NOMO-1 (cell line): ENCODE measurements at regions not wholly inside any gene's neighbourhood (a gene's known extent, or its start where the extent isn't known, plus 50 kb on each side); places are given as distances from the start of the nearest gene placed in this dataset.
A peak's percentile ranks its signal among the peaks of the same experiment; 100 is the strongest.

Source experiments
- DNase-seq, 2 experiments: peaks; one replicate each; lab custom pipeline; 2025; ENCODE audit not compliant: unreplicated experiment in 2 of 2; lab: John Stamatoyannopoulos, UW

- DNase-seq: no peak
Measured at GRCh38 chr18:27704736-27705361, 472.1 kb downstream of the CDH2 start.

- DNase-seq: no peak
Measured at GRCh38 chr18:27699137-27699536, 477.8 kb downstream of the CDH2 start.

- no peak for DNase-seq
Measured at GRCh38 chr18:27696148-27696547, 480.8 kb downstream of the CDH2 start.

GRCh38 chr18:27695503-27695902 is 481.4 kb downstream of the CDH2 start:
- DNase-seq: no peak

- DNase-seq: no peak
Measured at GRCh38 chr18:27695052-27695451, 481.9 kb downstream of the CDH2 start.

- DNase-seq: no peak
Measured at GRCh38 chr18:27688581-27688980, 488.3 kb downstream of the CDH2 start.

- no peak for DNase-seq
Measured at GRCh38 chr18:27687351-27687979, 489.5 kb downstream of the CDH2 start.

- peak in 1 of 2 experiments; percentile 1 for DNase-seq
Measured at GRCh38 chr18:27685807-27686412, 491.0 kb downstream of the CDH2 start.

GRCh38 chr18:27685091-27685490 is 491.8 kb downstream of the CDH2 start:
- DNase-seq: no peak

- no peak for DNase-seq
Measured at GRCh38 chr18:27674411-27674810, 489.3 kb upstream of the CHST9 start.

GRCh38 chr18:27673861-27674260 is 488.8 kb upstream of the CHST9 start:
- DNase-seq: no peak

- no peak for DNase-seq
Measured at GRCh38 chr18:27668158-27668557, 483.1 kb upstream of the CHST9 start.

GRCh38 chr18:27667064-27667463 is 482.0 kb upstream of the CHST9 start:
- no peak for DNase-seq

GRCh38 chr18:27666016-27666415 is 480.9 kb upstream of the CHST9 start:
- no peak for DNase-seq

GRCh38 chr18:27665264-27665799 is 480.2 kb upstream of the CHST9 start:
- no peak for DNase-seq

GRCh38 chr18:27662949-27663348 is 477.8 kb upstream of the CHST9 start:
- no peak for DNase-seq

GRCh38 chr18:27662537-27662936 is 477.4 kb upstream of the CHST9 start:
- DNase-seq: no peak

- no peak for DNase-seq
Measured at GRCh38 chr18:27661320-27662018, 476.4 kb upstream of the CHST9 start.

- no peak for DNase-seq
Measured at GRCh38 chr18:27656905-27657304, 471.8 kb upstream of the CHST9 start.

- no peak for DNase-seq
Measured at GRCh38 chr18:27656167-27656778, 471.2 kb upstream of the CHST9 start.

GRCh38 chr18:27653247-27653646 is 468.1 kb upstream of the CHST9 start:
- DNase-seq: no peak
